Adrenal gland (tissue), 5 donors: ENCODE measurements at regions not wholly inside any gene's neighbourhood (a gene's known extent, or its start where the extent isn't known, plus 50 kb on each side); places are given as distances from the start of the nearest gene placed in this dataset.

Experiments used
- CTCF ChIP-seq, 6 experiments: fragments of 450-650 bp in 4 of 6; fragments of 200-600 bp in 2 of 6; sonication (generic) in 1 of 6; IDR thresholded peaks; 1 replicate in 5 of 6; 2 replicates in 1 of 6; pipeline versions ENCODE4 v1.5.1 to v1.8.0; 2016 to 2021; ENCODE audit warnings: antibody characterized with exemption in 6 of 6, mild to moderate bottlenecking in 2 of 6, moderate library complexity in 1 of 6
- POLR2A ChIP-seq, 2 donors: fragments of 450-650 bp; IDR thresholded peaks; one replicate each; pipeline ENCODE4 v1.6.1; 2017; ENCODE audit warnings: antibody characterized with exemption in 2 of 2, mild to moderate bottlenecking in 2 of 2, moderate library complexity in 1 of 2
- donor health status: DM: no; HTN: no; CAD: no.

GRCh38 chr1:69305621-69306020 is 262.1 kb upstream of the LRRC7 start:
- TF ChIP-seq CTCF (IDR thresholded peaks at IDR 0.05): no peak
- no peak for TF ChIP-seq POLR2A (IDR thresholded peaks at IDR 0.05)
